ENCODE measurements at regions not wholly inside any gene's neighbourhood (a gene's known extent, or its start where the extent isn't known, plus 50 kb on each side); places are given as distances from the start of the nearest gene placed in this dataset.
"Not testable (repeated sequence)": the region's sequence is repeated elsewhere in the genome, so short reads cannot be mapped to it uniquely, and the experiment has no call there.

- H3K36me3 ChIP-seq: no peaks in the 10 kb centered on the region
- Mint-ChIP-seq H3K27ac (no peak overlapping the region), H3K4me3 (no peak overlapping the region), H3K36me3 (no peaks in the 10 kb centered on the region), H3K9me3 (peaks cover 5% of the 10 kb centered on the region), H3K27me3 (ENCODE audit: insufficient read depth, low read depth) (peaks cover 8% of the 10 kb centered on the region), H3K4me1 (peaks cover 16% of the 10 kb centered on the region)
- H2AFZ ChIP-seq (replicated peaks): peak overlapping the region; percentile 76
- no peaks in the 10 kb centered on the region for H3K9me3 ChIP-seq (ENCODE audit: low read depth)
- H3K4me2 ChIP-seq: no peak overlapping the region
- no peak overlapping the region for H3K27ac ChIP-seq
- H3K9ac ChIP-seq: no peak overlapping the region
- H4K20me1 ChIP-seq (ENCODE audit: low read depth): no peaks in the 10 kb centered on the region
- no peak overlapping the region for H3K4me3 ChIP-seq
- H3F3A ChIP-seq (ENCODE audit: low read depth): peaks cover 12% of the 10 kb centered on the region
- H3K4me1 ChIP-seq: peaks cover 12% of the 10 kb centered on the region
- TF ChIP-seq EZH2phosphoT487 (IDR thresholded peaks at IDR 0.05) (no peak), EZH2 (IDR thresholded peaks at IDR 0.05) (no peak)
- TF ChIP-seq, protein P1, sequence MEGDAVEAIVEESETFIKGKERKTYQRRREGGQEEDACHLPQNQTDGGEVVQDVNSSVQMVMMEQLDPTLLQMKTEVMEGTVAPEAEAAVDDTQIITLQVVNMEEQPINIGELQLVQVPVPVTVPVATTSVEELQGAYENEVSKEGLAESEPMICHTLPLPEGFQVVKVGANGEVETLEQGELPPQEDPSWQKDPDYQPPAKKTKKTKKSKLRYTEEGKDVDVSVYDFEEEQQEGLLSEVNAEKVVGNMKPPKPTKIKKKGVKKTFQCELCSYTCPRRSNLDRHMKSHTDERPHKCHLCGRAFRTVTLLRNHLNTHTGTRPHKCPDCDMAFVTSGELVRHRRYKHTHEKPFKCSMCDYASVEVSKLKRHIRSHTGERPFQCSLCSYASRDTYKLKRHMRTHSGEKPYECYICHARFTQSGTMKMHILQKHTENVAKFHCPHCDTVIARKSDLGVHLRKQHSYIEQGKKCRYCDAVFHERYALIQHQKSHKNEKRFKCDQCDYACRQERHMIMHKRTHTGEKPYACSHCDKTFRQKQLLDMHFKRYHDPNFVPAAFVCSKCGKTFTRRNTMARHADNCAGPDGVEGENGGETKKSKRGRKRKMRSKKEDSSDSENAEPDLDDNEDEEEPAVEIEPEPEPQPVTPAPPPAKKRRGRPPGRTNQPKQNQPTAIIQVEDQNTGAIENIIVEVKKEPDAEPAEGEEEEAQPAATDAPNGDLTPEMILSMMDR (IDR thresholded peaks at IDR 0.05): no peak
- no peak for DNase-seq (ENCODE audit: low spot score)
- no peaks in the 10 kb centered on the region for H3K27me3 ChIP-seq
- no peaks in the 10 kb centered on the region for H3K79me2 ChIP-seq (ENCODE audit: low read depth)
These were observed 60.9 kb downstream of the TMEM270 start for GRCh38 chr7:73921623-73922528.

DNA sequence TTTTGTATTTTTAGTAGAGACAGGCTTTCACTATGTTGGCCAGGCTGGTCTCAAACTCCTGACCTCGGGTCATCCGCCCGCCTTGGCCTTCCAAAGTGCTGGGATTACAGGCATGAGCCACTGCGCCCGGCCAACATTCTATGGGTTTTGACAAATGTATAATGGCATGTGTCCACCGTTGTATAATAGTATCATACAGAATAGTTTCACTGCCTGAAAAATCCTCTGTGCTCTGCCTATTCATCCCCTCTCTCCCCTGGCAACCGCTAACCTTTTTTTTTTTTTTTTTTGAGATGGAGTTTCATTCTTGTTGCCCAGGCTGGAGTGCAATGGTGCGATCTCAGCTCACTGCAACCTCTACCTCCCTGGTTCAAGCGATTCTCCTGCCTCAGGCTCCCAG, 67.7 kb downstream of the TMEM270 start:
- H3K27me3 Mint-ChIP-seq (ENCODE audit: insufficient read depth, low read depth); H3K4me3 Mint-ChIP-seq; H3K79me2 ChIP-seq (ENCODE audit: low read depth); H3K27me3 ChIP-seq; H3K27ac Mint-ChIP-seq; H2AFZ ChIP-seq (replicated peaks); H3K36me3 ChIP-seq; H3K4me1 ChIP-seq; H3K27ac ChIP-seq; H3K4me1 Mint-ChIP-seq; H3K9me3 Mint-ChIP-seq; DNase-seq (ENCODE audit: low spot score); H3K9ac ChIP-seq; H3K9me3 ChIP-seq (ENCODE audit: low read depth); H3K4me3 ChIP-seq; H3F3A ChIP-seq (ENCODE audit: low read depth); H4K20me1 ChIP-seq (ENCODE audit: low read depth); H3K36me3 Mint-ChIP-seq; H3K4me2 ChIP-seq: not testable (repeated sequence)

GRCh38 chr7:73931502-73931901, 70.5 kb downstream of the TMEM270 start:
- H3K79me2 ChIP-seq (ENCODE audit: low read depth): no peaks in the 10 kb centered on the region
- TF ChIP-seq, protein P1 (IDR thresholded peaks at IDR 0.05): no peak
- TF ChIP-seq EZH2 (IDR thresholded peaks at IDR 0.05): no peak
- TF ChIP-seq EZH2phosphoT487 (IDR thresholded peaks at IDR 0.05): no peak
- H3K36me3 ChIP-seq: no peaks in the 10 kb centered on the region
- H3F3A ChIP-seq (ENCODE audit: low read depth): no peaks in the 10 kb centered on the region
- no peak overlapping the region for H3K4me3 Mint-ChIP-seq
- H3K27ac Mint-ChIP-seq: no peak overlapping the region
- H3K9me3 ChIP-seq (ENCODE audit: low read depth): no peaks in the 10 kb centered on the region
- H4K20me1 ChIP-seq (ENCODE audit: low read depth): no peaks in the 10 kb centered on the region
- peaks cover 2% of the 10 kb centered on the region for H3K9me3 Mint-ChIP-seq
- no peaks in the 10 kb centered on the region for H3K4me1 ChIP-seq
- no peak for DNase-seq (ENCODE audit: low spot score)
- no peaks in the 10 kb centered on the region for H3K4me1 Mint-ChIP-seq
- no peak overlapping the region for H3K4me3 ChIP-seq
- H3K9ac ChIP-seq: no peak overlapping the region
- no peaks in the 10 kb centered on the region for H3K27me3 ChIP-seq
- H3K36me3 Mint-ChIP-seq: no peaks in the 10 kb centered on the region
- peaks cover 8% of the 10 kb centered on the region for H3K27me3 Mint-ChIP-seq (ENCODE audit: insufficient read depth, low read depth)
- H2AFZ ChIP-seq (replicated peaks): no peak overlapping the region
- H3K27ac ChIP-seq: no peak overlapping the region
- H3K4me2 ChIP-seq: no peak overlapping the region

GRCh38 chr7:73932364-73932763, 71.4 kb downstream of the TMEM270 start:
- no peaks in the 10 kb centered on the region for H3K9me3 Mint-ChIP-seq
- no peak overlapping the region for H3K4me3 Mint-ChIP-seq

More at GRCh38 chr7:73932364-73932763, 71.4 kb downstream of the TMEM270 start:
- H3K4me1 ChIP-seq: no peaks in the 10 kb centered on the region
- H3K4me2 ChIP-seq: no peak overlapping the region
- no peak overlapping the region for H3K4me3 ChIP-seq
- no peaks in the 10 kb centered on the region for H3K27me3 ChIP-seq
- H3K27ac ChIP-seq: no peak overlapping the region
- H3K9me3 ChIP-seq (ENCODE audit: low read depth): no peaks in the 10 kb centered on the region
- H3K4me1 Mint-ChIP-seq: no peaks in the 10 kb centered on the region
- no peaks in the 10 kb centered on the region for H3K36me3 ChIP-seq
- peaks cover 8% of the 10 kb centered on the region for H3K27me3 Mint-ChIP-seq (ENCODE audit: insufficient read depth, low read depth)
- H3F3A ChIP-seq (ENCODE audit: low read depth): no peaks in the 10 kb centered on the region
- no peak overlapping the region for H3K9ac ChIP-seq
- H3K79me2 ChIP-seq (ENCODE audit: low read depth): no peaks in the 10 kb centered on the region
- DNase-seq (ENCODE audit: low spot score): no peak
- H3K27ac Mint-ChIP-seq: no peak overlapping the region
- no peaks in the 10 kb centered on the region for H4K20me1 ChIP-seq (ENCODE audit: low read depth)
- no peaks in the 10 kb centered on the region for H3K36me3 Mint-ChIP-seq
- H2AFZ ChIP-seq (replicated peaks): no peak overlapping the region
- TF ChIP-seq EZH2phosphoT487 (IDR thresholded peaks at IDR 0.05) (no peak), EZH2 (IDR thresholded peaks at IDR 0.05) (no peak)
- TF ChIP-seq, protein P1 (IDR thresholded peaks at IDR 0.05): no peak
